GM13976 (cell line): ENCODE measurements at regions not wholly inside any gene's neighbourhood (a gene's known extent, or its start where the extent isn't known, plus 50 kb on each side); places are given as distances from the start of the nearest gene placed in this dataset.

ENCODE experiments used
- DNase-seq: peaks from one replicate; pipeline ENCODE4 v3.0.0; 2012; ENCODE audit warnings: low spot score
- in situ Hi-C: fragments of 300-500 bp; cut with MboI; formaldehyde crosslinking; loops from one replicate; pipeline ENCODE4 v1.12.0; 2022; ENCODE audit warnings: low sequenced_read_pairs, mixed read lengths, inconsistent platforms; ENCODE audit not compliant: unreplicated experiment
- TF ChIP-seq, protein P1 (sequence below): IDR thresholded peaks from 2 replicates; pipeline ENCODE4 v1.5.1; 2012; ENCODE audit warnings: borderline replicate concordance, mild to moderate bottlenecking; ENCODE audit not compliant: insufficient read depth; ENCODE audit errors: extremely low read depth, missing control alignments, control extremely low read depth

DNA sequence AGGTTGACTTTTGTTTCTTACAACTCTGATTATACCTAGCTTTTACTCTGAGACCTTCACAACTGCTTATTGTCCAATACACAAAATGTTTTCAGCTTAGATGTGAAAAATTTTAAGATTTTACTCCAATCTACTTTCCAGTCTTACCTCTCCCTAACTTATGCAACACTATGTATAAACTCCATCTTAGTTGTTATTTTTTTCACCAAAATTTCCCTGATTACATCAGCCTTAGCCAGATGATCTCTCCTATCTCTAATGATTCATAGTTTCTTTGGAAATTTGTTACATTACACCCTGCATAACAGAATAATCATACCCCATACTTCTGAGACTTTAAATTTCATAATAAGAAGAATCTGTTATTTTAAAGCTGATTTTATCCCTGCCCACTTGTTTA lies 621.0 kb upstream of the ANO3 start:
- TF ChIP-seq, protein P1, sequence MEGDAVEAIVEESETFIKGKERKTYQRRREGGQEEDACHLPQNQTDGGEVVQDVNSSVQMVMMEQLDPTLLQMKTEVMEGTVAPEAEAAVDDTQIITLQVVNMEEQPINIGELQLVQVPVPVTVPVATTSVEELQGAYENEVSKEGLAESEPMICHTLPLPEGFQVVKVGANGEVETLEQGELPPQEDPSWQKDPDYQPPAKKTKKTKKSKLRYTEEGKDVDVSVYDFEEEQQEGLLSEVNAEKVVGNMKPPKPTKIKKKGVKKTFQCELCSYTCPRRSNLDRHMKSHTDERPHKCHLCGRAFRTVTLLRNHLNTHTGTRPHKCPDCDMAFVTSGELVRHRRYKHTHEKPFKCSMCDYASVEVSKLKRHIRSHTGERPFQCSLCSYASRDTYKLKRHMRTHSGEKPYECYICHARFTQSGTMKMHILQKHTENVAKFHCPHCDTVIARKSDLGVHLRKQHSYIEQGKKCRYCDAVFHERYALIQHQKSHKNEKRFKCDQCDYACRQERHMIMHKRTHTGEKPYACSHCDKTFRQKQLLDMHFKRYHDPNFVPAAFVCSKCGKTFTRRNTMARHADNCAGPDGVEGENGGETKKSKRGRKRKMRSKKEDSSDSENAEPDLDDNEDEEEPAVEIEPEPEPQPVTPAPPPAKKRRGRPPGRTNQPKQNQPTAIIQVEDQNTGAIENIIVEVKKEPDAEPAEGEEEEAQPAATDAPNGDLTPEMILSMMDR, result no peak
- DNase-seq, result no peak
- in situ Hi-C loops, result no loop called here

DNA sequence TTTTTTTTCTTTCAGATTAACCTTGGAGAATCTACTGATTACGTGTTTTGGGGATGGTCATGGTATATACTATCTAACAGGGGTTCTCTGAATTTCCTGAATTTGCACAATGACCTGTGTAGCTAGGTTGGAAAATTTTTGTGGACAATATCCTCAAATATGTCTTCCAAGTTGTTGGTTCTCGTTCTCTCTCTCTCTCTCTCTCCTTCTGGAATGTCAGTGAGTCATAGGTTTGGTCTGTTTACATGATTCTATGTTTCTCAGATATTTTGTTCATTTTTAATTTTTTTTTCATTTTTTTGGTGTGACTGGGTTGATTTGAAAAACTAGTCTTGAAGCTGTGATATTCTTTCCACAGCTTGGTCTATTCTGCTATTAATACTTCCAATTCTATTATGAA lies 604.0 kb upstream of the ANO3 start:
- TF ChIP-seq, protein P1, result no peak
- no peak for DNase-seq
- in situ Hi-C loops, result no loop called here

GRCh38 chr11:25730230-25730629 lies 601.7 kb upstream of the ANO3 start:
- DNase-seq, result no peak
- in situ Hi-C loops, result no loop called here
- TF ChIP-seq, protein P1, result no peak

DNA sequence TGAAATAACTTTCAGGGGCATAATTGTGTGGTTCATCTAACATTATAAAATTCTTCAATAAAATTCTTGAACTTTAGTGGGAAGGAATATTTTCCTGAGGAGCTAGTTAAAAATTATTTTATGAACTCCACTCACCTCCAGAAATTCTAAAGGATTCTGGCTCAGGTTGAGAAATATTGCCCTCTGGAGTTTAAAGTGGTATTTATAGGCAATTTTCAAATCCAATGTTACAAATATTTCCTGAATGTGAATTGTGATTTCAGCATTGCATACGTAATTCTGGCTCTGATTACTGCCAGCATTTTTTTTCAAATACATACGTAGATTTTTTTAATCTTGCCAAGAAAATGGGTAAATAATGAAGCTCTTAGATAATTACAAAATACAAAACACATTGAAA lies 598.2 kb upstream of the ANO3 start:
- no peak for DNase-seq
- TF ChIP-seq, protein P1, result no peak
- in situ Hi-C loops, result no loop called here

DNA sequence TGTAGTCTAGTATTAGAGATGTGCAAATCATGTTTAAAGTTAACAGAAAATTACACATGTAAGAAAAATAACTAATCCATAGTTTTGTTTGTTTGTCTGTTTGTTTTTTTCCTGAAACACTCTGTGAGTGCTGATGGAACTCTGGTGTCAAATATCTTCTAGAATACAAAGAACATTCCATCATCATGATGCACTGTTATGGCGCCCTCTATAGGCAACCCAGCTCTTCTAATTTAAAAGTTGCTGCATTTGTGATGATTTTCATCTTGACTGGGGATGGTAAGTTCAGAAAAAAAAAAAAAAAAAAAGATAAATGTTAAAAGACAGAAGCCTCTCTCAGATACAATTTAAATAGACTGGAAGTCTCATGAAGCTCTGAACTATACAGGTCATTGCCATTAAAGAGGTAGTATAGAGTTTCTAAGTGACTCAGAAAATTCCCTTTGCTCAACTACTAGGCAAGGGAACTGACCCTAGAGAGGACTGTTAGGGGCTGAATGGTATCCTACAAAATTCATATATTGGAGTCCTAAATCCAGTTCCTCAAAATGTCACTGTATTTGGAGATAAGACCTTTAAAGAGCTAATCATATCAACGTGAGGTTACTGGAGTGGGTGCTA lies 597.2 kb upstream of the ANO3 start:
- no peak for DNase-seq
- in situ Hi-C loops, result no loop called here
- TF ChIP-seq, protein P1, result no peak

GRCh38 chr11:25737071-25737675 lies 594.8 kb upstream of the ANO3 start:
- TF ChIP-seq, protein P1, result no peak
- DNase-seq, result no peak
- in situ Hi-C loops, result no loop called here
